Prostate gland (tissue), 2 donors: ENCODE measurements at regions not wholly inside any gene's neighbourhood (a gene's known extent, or its start where the extent isn't known, plus 50 kb on each side); places are given as distances from the start of the nearest gene placed in this dataset.

Experiments used
- DNase-seq: peaks from one replicate; pipeline ENCODE4 v3.0.0-alpha.2; 2019; ENCODE audit warnings: low spot score
- H3K27ac ChIP-seq, 2 donors: fragments of 200-600 bp; sonication (generic); 2 replicates each; pipeline ENCODE4 v1.5.1; 2017 to 2019
- H3K27me3 ChIP-seq: fragments of 200-600 bp; sonication (generic); replicated peaks from 2 replicates; pipeline ENCODE4 v1.5.1; 2019; ENCODE audit not compliant: insufficient read depth
- H3K36me3 ChIP-seq, 2 donors: fragments of 200-600 bp; sonication (generic); 1 replicate in 1 of 2; 2 replicates in 1 of 2; pipeline versions ENCODE4 v1.5.1 to v1.8.1; 2017 to 2019
- H3K4me1 ChIP-seq: fragments of 200-600 bp; sonication (generic); replicated peaks from 2 replicates; pipeline ENCODE4 v1.5.1; 2019
- H3K4me3 ChIP-seq, 2 donors: fragments of 200-600 bp; sonication (generic); 2 replicates each; pipeline ENCODE4 v1.5.1; 2017 to 2019
- H3K9me3 ChIP-seq: fragments of 200-600 bp; sonication (generic); 2 replicates; pipeline ENCODE4 v1.5.1; 2017
- POLR2A ChIP-seq: fragments of 450-650 bp; IDR thresholded peaks from one replicate; pipeline ENCODE4 v1.6.1; 2016; ENCODE audit warnings: antibody characterized with exemption, mild to moderate bottlenecking
- POLR2AphosphoS5 ChIP-seq: sonication (generic); formaldehyde crosslinking; IDR thresholded peaks from one replicate; pipeline ENCODE4 v1.6.1; 2017; ENCODE audit warnings: antibody characterized with exemption
- whole genome bisulfite sequencing: methylation state at CpG from one replicate; pipeline ENCODE4 v1.1.5; 2018; 5-methylcytosine and 5-hydroxymethylcytosine counted together
- intact Hi-C: fragments of 100-400 bp; cut with DNase I; formaldehyde crosslinking; loops from one replicate; pipeline ENCODE4 v1.14.2; 2022
- TF ChIP-seq, protein P1 (sequence below), 4 experiments: fragments of 200-600 bp in 2 of 4; fragments of 450-650 bp in 2 of 4; sonication (generic) in 2 of 4; IDR thresholded peaks; 1 replicate in 3 of 4; 2 replicates in 1 of 4; pipeline ENCODE4 v1.5.1; 2016 to 2019; ENCODE audit warnings: antibody characterized with exemption in 4 of 4, mild to moderate bottlenecking in 2 of 4, moderate library complexity in 2 of 4

DNA sequence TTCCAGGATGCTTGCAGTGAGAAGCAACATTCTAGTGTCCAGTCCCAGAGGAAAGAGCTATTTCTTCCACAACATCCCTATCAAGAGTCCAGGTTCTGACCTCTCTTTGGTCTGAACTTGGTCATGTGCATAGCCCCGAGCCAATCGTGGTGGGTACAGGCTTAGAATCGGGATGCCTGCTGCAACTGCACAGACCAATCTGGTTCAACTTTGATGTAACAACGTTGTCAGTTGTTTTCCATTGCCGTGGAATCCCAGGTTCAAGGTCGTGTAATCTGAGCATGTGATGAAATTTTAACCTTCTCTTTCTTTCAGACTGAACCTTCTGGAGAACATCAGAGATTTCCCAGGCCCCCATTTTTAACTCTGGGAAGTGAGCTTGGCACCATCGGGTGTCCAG lies 130.5 kb downstream of the ANKRD60 start:
- intact Hi-C loops = no loop called here
- DNase-seq = no peak
- WGBS = 83% methylated on average over 7 of the region's 7 CpGs
- Histone ChIP-seq H3K36me3 (no peaks in the 10 kb centered on the region), H3K9me3 (no peaks in the 10 kb centered on the region), H3K27me3 (no peaks in the 10 kb centered on the region), H3K4me1 (no peaks in the 10 kb centered on the region), H3K27ac (no peak overlapping the region), H3K4me3 (no peak overlapping the region)
- TF ChIP-seq POLR2AphosphoS5 = no peak
- TF ChIP-seq POLR2A = no peak
- TF ChIP-seq, protein P1, sequence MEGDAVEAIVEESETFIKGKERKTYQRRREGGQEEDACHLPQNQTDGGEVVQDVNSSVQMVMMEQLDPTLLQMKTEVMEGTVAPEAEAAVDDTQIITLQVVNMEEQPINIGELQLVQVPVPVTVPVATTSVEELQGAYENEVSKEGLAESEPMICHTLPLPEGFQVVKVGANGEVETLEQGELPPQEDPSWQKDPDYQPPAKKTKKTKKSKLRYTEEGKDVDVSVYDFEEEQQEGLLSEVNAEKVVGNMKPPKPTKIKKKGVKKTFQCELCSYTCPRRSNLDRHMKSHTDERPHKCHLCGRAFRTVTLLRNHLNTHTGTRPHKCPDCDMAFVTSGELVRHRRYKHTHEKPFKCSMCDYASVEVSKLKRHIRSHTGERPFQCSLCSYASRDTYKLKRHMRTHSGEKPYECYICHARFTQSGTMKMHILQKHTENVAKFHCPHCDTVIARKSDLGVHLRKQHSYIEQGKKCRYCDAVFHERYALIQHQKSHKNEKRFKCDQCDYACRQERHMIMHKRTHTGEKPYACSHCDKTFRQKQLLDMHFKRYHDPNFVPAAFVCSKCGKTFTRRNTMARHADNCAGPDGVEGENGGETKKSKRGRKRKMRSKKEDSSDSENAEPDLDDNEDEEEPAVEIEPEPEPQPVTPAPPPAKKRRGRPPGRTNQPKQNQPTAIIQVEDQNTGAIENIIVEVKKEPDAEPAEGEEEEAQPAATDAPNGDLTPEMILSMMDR (IDR thresholded peaks at IDR 0.05) = no peak

DNA sequence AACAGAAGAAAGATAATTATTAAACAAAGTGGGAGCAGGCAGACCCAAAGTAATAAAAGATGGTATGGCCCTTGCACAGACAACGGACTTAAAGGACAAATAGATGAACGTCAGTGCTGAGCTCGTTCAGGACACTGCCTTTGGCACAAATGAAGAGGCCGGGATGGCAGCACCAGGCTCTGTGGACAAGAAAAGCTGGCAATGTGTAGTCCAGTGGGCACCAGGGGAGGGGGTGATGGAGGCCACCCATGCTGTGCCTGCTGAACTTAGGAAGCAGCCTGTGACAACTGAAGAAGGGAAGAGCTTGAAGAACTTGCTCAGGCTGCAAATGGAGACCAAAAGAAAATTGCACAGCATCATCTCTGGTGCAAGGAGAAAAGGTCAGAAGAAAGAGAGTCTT lies 131.0 kb downstream of the ANKRD60 start:
- TF ChIP-seq POLR2A (no peak), POLR2AphosphoS5 (no peak)
- TF ChIP-seq, protein P1 (IDR thresholded peaks at IDR 0.05) = no peak
- H3K36me3 ChIP-seq = no peaks in the 10 kb centered on the region
- H3K27ac ChIP-seq = no peak overlapping the region
- no peaks in the 10 kb centered on the region for H3K27me3 ChIP-seq
- no peaks in the 10 kb centered on the region for H3K4me1 ChIP-seq
- 84% methylated on average over 4 of the region's 4 CpGs for WGBS
- DNase-seq = no peak
- H3K4me3 ChIP-seq = no peak overlapping the region
- intact Hi-C loops = no loop called here
- H3K9me3 ChIP-seq = no peaks in the 10 kb centered on the region

DNA sequence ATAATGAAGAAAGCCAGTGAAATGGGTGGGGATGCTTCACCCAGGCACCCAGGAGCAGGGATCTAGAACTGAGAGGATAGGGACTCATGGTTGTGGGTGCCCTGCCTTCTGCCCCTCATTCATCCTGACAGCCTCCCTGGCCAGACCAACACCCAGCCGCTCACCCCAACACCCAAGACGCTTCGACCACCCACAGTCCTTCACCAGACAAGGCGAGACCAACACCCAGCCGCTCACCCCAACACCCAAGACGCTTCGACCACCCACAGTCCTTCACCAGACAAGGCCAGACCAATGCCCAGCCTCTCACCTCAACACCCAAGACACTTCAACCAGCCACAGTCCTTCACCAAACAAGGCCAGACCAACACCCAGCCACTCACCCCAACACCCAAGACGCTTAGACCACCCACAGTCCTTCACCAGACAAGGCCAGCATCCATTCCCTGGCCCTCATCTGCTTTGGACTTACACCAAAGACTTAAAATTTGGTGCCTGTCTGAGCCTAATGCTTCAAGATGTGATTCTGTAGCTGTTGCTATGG lies 131.5 kb downstream of the ANKRD60 start:
- Histone ChIP-seq H3K9me3 (no peaks in the 10 kb centered on the region), H3K36me3 (no peaks in the 10 kb centered on the region), H3K27me3 (no peaks in the 10 kb centered on the region), H3K4me1 (no peaks in the 10 kb centered on the region), H3K27ac (no peak overlapping the region), H3K4me3 (no peak overlapping the region)
- no peak for DNase-seq
- intact Hi-C loops = no loop called here
- no peak for TF ChIP-seq POLR2AphosphoS5
- no peak for TF ChIP-seq POLR2A
- TF ChIP-seq, protein P1 (IDR thresholded peaks at IDR 0.05) = no peak
- 80% methylated on average over 8 of the region's 8 CpGs for WGBS

DNA sequence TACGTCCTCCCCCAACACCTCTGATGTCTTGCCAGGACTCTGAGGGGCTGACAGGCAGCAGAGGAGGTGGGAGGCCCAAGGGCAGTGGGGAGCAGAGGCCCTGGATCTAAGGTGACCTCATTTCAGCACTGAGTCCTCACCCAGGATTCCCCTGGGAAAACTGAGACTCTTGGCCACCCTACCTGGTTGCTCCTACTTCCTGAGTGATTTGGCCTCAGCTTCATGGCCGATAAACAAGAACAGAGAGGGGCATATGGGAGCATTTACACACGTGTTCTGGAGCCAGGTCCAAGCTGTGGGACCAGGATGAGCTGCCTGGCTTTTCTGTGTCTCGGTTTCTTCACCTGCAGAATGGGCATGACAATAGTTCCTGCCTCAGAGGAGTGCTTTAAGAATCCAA lies 133.8 kb downstream of the ANKRD60 start:
- no peak overlapping the region for H3K4me3 ChIP-seq
- no peaks in the 10 kb centered on the region for H3K36me3 ChIP-seq
- H3K4me1 ChIP-seq = no peaks in the 10 kb centered on the region
- intact Hi-C loops = no loop called here
- 71% methylated on average over 4 of the region's 4 CpGs for WGBS
- TF ChIP-seq POLR2AphosphoS5 (no peak), POLR2A (no peak)
- TF ChIP-seq, protein P1 (IDR thresholded peaks at IDR 0.05) = no peak
- no peaks in the 10 kb centered on the region for H3K9me3 ChIP-seq
- H3K27me3 ChIP-seq = no peaks in the 10 kb centered on the region
- H3K27ac ChIP-seq = no peak overlapping the region
- DNase-seq = no peak

DNA sequence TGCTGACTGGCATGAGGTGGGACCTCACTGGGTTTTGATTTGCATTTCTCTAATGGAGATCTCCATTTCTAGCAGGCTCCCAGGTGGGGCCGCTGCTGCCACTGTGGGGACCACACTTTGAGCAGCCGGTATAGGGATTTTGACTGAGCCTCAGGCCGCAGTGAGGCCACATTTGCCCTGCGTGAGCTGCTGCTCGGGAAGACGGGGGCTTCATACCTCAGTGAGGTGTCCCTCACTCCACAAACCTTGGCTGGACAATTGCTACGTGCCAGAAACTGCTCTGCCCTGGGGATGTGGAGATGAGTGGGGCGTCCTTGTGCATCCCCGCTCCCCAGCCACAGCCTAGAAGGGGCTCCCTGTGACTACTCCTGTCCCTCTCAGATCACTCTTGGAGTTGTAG lies 134.3 kb downstream of the ANKRD60 start:
- Histone ChIP-seq H3K4me1 (no peaks in the 10 kb centered on the region), H3K4me3 (no peak overlapping the region), H3K9me3 (no peaks in the 10 kb centered on the region), H3K27me3 (no peaks in the 10 kb centered on the region), H3K36me3 (no peaks in the 10 kb centered on the region), H3K27ac (no peak overlapping the region)
- no peak for DNase-seq
- intact Hi-C loops = no loop called here
- TF ChIP-seq POLR2AphosphoS5 = no peak
- 96% methylated on average over 9 of the region's 9 CpGs for WGBS
